ENCODE measurements at regions not wholly inside any gene's neighbourhood (a gene's known extent, or its start where the extent isn't known, plus 50 kb on each side); places are given as distances from the start of the nearest gene placed in this dataset.

DNA sequence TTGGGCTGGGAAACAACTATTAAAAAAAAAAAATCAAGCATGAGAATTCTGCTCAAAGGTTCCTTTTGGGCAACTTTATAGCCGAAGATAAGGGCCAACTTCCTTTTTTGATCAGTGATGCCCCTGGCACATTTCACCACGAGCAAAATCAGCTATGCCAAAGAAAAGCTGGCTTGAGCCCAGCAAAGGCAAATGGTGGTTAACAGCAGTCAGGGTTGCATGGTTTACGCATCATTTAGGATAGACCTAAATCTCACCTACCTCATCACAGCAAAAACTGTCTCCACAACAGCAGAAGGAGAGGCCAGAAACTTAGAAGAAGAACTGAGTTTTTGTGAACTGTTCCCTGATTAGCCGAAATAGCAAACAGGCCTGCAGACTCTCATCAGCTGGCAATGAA is 220.1 kb upstream of the CDIN1 start:
- DNase-seq = no peak

DNA sequence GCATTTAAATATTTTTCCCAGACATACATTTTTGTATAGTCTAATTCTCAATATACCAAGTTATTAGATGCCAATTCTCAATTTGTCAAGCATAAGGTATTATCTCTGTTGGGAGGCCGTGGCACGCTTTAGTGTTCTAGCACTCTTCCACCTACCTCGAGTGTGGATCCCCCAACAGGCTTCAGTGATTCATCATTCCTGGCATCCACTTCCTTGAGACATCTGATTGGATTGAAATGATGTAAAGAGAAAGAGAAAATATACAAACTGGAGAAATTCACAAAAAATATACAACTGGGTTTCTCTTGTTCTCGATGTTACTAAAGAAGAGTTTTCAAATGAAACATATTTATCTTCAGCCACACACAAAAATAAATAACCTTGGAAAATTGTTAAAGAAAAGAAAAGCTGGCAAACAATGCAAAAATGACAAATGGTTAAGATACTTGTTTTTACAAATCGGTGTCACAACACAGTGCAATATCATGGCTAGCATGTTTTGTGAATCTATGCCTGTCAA is 218.0 kb upstream of the CDIN1 start:
- DNase-seq = no peak

DNA sequence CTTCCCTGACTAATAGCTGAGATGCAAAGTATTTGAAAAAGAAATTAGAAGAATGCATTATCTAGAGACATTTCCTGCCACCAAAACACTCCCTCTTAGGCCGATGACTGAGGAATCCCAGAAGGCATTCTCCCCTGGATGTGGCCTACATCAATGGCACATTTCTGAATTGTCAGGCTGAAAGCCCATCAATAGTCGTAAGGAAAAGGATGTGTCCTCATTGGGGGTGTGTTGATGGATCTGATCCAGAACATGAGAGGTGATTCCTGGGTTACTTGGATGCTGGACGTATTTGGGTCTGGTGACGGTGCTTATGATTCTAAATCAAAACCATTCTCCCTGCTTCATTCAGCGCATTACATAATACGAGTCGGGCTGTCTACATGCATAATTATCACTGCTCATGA is 216.9 kb upstream of the CDIN1 start:
- no peak for DNase-seq

DNA sequence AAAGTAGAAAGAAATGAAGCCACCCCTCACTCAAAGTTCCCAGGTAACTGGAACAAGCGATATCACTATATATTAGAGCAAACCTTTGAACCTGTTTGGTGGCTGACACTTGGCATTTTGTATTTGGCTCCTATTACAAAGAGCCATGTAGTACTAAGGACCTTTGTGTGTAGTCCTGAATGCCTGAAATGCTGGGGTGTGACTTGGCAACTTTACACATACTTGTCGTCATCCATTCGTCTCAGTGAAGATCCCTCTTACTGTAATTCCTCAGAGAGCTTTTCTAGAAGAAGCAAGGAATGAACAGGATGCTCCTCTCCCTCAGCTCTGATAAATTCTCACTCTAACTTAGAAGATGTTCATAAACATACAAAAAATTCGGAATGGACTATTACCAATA is 216.1 kb upstream of the CDIN1 start:
- no peak for DNase-seq

DNA sequence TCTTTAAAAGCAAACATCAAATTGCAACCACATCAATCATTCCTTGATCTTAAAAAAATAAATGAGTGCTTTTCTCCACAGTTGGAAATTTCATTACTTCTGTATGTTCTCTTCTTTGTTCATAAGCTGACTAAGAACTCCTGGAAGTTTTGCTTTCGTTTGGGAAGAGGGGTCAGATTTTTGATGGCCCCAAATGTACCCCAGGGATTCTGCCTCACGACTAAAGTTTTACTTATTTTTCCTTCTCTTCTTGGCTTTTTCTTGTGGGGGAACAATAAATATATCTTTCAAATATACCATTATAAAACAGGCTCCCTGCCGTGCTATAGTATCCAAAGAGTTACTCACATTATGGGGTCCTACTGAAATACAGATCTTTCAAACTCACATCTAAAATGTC is 215.0 kb upstream of the CDIN1 start:
- no peak for DNase-seq

DNA sequence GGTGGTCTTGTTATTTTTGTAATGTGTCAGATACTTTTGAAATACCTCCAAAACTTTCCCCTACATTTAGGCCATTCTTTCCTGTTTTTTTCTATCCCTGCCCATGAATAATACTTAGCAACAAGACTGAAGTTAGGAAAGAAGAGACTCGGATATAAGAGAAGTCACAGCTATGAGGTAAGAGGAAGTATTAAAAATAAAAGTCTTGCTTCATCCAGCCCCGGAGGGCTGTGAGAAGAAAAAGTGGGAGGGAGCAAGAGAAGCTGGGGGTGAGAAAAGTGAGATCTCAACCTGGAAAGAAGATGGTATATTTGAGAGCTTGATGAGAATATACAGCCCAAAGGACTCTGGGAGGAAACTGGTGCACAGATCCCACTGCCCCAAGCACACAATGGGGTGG is 213.5 kb upstream of the CDIN1 start:
- DNase-seq = no peak

DNA sequence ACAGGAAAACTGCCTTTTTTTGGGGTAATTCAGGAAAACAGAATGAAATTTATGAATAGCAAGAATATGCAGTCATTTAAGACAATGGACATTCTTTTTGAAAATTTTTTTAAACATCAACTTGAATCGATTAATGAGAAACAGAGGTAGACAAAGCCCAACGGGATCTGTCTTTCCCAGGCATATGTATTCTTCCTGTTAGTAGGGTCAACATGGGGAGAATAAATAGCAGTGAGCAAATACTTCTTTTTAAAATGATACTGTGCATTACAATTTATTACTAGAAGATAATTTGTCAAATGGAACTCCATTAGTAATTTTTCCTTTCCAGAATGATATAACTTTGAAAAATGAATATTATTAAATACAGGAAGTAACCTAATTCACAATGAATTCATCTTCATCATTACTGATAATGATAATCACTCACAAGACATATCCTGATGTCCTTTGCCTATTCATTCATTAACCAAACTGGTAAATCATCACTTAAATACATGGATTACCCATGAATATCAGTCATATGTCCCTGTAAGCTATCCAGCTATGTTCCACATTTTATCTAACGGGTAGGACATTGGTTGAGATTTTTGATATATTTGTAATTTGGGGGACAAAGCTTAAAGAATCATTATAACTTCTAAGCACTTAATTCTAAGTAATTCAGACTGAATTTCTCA is 209.2 kb upstream of the CDIN1 start:
- DNase-seq = no peak

DNA sequence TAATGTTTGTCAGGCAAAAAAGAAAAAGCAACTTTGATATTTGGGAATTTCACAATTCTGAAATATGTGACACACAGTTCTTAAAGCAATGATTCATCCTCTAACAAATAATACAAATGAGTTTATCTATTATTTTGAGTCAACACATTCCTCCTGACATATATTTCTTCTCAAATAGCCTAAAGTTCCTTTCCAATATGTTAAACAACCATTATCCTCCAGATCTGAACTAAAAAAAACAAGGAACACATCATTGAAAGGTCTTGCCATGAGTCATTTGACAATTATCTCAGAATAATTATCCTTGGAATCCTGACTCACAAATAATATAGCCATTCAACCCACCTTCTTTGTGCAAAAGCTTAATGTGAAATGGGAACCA is 208.7 kb upstream of the CDIN1 start:
- no peak for DNase-seq

DNA sequence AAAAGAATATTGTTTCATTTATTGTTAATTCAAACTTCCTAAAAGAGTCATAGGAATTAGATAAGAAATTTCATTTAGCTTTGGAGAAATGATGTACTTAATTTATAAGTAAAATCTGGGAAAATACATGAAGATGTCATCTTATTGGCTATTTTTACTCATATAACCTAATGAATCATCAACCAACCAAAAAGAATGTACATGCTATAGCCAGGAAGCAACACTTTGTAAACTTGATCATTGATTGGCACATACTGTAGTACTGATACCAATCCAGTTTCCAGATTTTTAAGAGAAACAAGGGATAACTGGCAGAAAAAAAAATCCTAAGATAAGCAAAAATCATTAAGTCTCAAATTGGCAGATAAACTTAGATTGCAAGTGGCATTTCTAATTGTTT is 207.9 kb upstream of the CDIN1 start:
- DNase-seq = no peak

DNA sequence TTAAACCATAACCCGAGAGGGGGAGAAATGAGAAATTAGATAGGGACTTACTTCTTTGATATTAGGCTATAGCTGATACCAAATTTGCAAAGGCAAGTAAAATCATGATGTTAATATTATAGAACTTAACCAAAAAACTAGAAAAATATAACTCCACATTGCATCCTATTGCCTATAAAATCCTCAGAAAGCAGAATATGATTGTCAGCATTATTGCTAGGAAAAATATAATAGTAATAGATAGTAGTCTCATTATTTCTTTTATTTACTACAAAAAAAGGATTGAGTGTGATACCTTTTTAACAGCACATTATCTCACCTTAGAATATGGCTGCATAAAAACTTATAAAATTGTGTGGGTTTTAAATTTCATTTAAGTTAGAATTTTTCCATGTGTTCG is 206.5 kb upstream of the CDIN1 start:
- no peak for DNase-seq

DNA sequence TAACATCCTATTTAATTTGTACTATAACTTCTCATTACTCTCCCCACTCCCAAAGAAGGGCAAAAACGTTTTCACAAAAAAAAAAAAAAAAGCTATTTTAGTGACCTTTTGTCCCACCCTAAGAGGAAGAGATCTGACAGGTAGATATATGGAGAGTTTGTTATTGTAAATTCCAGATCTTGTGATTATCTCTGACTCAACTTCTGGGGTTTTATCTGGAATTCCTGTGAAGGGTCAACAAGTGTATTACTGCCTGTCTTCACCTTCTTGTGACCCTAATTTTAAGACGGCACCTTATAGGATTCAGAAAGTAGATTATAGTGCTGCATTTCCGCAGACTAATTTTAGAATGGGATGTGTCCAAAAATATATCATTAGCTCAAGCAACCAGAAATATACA is 205.9 kb upstream of the CDIN1 start:
- DNase-seq = no peak

DNA sequence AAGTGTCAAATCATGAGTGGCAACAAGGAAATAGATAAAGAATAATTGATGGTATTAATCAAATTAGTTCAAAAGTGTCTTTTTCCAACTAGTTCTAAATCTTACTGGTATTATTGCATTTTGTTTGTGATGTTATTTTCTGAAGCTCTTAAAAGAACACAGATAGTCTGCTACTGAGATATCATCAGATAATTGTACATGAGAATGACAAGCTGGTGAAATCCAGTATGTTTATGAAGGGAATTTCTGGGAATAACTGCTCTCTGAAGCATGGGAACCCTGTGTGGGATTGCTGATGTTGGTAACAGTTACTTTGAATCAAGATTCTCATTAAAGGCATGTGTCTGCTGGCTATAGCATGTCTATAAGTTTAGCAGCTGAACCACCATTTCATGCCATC is 190.3 kb upstream of the CDIN1 start:
- DNase-seq = no peak

DNA sequence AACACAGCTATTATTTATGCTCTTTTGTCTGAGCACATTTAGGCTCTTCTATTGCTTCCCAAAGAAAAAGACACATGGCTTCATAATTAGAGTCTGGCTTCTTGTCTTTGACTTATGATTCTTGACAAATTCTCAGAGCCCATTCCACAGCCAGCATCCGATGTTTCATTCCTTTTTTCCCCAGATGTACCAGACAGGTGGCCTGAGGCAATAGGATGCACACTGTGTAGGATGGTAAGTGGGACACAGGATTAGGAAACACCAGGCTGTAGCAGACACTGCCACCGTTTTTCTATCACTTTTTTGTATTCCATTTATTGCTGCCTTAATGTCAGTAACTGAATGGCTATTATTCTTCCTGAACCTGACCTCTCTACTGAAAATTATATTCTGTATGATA is 188.9 kb upstream of the CDIN1 start:
- no peak for DNase-seq

DNA sequence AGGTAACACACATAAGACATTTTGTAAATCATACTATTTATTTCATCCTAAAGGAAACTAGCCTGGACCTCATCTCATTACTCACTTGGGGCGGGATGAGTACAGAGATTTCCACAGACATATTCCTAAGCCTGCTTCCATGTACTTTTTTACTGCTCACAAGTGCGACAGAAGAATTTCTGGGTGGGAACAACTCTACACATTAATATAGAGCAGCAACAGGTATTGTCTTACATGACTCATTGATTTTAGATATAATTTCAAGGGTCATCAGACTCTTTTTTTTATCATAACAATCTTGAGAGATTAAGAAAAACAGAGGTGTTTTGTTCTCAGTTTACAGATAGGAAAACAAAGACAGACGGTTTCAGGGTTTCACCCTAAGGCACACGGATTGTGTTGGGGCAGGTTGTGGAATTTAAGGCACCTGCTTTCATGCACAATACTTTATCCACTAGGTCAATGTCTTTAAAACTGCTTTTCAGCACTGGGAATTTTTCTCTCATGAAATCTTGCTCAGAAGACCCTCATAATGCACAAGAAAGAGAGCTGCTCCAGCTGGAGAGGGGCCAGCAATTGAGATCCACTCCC is 186.7 kb upstream of the CDIN1 start:
- DNase-seq = no peak

DNA sequence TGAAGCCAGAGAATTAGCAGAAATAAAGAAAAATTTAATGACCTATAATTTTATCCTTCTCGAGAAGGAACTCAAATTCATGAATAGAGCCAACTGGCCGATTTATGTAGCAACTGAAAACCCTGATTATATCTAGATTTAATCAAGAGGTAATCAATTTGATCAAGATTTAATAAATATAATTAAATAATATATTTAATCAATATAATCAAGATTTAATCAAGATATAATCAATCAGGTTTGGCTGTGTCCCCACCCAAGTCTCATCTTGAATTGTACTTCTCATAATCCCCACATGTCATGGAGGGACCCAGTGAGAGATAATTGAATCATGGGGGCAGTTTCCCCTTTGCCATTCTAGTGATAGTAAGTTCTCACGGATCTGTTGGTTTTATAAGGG is 181.2 kb upstream of the CDIN1 start:
- no peak for DNase-seq

DNA sequence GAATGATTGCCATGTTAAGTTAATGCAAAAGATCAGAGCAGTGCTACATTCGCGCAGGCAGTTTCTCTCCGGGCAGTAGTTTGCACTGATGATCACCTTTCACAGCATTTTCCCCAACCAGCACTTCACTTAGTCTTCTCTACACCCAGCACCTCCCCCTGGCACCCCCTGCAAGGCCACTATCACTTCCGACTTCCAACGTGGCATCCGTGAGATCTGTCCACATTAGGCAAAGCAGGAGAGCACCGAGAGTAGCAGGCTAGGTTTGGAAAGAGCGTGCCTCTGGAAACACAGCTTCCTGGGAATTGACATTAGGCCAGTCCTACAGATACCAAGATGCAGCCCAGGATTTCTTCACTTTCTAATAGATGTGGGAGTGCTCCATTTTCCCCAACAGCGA is 180.2 kb upstream of the CDIN1 start:
- no peak for DNase-seq

DNA sequence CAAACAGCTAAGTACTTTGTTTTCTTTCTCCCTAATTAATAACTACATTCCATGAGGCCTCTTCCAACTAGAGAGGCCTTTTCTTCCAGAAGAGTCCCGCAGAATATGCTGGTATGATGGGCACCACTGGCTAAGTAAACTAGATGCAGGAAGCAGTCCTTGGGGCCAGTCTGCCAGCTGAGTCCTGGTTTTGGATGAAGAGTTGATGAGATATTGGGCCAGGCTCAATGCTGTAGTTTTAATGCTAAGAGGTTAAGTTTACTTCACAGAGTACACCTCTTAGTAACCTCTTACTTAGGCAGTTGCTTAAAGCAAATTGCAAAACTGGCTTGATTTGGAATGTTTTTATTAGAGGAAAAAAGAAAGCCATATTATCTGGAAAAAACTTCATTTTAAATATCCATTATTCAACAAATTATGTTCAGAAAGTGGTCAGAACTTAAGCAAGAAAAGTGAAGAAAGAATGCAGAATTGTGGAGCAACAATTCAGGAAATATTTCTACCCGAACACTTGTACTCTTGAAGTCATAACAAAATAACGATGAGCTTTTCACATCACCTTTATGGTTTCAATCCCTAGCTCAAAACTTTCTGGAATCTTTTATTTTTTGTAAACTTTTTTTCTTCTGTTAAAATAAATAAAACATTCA is 178.4 kb upstream of the CDIN1 start:
- no peak for DNase-seq

DNA sequence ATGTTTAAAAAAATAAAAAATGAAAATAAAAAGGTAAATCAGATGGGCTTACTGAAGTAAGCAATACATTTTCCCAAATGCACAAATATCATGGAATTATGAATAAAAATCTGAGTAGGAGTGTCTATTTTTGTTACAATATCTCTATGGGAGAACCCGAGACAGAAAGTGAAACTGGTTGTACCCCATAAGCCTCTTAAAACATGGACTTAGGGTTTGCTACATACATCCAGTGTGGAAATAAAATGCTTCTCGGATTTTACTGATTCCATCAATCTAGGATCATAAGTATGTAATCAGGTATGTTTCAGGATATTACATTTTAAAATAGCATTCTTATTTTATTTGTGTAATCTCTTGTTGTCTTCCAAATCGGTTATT is 177.8 kb upstream of the CDIN1 start:
- DNase-seq = no peak

DNA sequence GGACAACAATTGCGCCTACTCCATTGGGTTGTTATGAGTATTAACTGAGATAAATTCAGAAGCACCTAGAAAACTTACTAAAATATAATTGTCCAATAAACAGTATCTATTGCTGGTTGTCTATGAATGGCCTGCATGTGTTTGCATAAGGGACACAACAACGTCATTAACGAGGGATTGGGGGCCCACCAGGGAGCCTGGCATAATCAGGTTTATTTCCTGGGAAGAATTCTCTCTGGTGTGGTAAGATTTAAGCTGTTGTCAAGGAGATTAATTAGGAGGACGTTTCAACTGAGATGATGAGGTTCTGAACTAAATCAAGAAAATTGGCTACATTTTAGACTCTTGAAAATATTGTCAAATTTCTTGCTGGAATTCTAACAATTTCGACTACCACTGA is 176.1 kb upstream of the CDIN1 start:
- DNase-seq = no peak

DNA sequence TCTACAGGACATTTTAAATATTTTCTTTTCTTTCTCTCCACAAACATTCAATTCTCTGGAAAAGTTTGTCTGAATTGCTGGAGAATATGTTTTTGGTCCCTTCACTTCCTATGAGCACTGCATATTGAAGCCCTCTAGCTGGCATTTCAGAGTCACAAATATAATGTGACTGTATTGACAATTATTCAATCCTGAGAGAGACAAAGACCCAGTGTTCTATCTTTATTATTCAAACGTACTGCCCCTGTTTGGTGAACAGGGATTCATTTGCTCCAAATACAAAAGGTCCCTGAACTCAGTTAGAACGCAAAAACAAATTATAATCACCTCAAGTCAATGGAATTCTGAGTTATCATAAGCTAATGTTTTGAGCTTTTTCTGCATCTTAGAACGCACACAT is 173.1 kb upstream of the CDIN1 start:
- DNase-seq = no peak

DNA sequence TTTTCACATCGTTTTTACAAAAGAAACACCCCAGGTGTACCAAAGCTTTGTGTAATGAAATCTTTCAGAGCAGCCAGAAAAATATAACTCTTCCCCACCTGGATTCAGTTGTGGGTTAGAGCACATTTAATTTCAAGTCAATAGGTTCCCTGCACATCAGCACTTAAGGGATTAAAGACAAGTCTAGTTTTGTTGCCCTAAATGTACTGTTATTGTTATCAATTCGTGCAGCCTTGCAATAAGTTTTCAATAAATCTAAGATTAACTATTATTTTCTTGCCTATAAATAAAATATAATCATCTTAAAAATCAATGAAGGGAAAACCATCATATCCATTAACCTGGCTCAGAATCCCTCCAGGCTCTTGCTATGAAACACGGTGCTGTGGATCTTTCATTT is 172.5 kb upstream of the CDIN1 start:
- DNase-seq = no peak

DNA sequence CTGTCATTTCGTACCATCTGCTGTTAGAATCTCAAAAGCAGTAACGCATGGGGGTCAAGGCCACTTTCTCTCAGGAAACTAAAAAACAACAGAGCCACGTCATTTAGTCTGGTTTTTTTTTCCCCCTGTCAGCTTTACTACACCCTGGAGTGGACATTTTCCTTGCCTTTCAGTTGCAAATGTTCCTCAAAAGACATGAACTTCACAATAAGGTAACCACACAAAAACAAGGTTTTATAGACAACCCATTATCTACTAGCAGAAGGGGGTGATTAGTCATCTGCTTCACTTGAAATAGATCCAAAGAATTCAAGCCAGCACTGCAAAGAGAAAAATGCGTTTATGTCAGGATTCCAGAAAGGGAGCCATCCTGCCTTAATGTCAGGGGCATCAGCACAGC is 171.8 kb upstream of the CDIN1 start:
- no peak for DNase-seq

DNA sequence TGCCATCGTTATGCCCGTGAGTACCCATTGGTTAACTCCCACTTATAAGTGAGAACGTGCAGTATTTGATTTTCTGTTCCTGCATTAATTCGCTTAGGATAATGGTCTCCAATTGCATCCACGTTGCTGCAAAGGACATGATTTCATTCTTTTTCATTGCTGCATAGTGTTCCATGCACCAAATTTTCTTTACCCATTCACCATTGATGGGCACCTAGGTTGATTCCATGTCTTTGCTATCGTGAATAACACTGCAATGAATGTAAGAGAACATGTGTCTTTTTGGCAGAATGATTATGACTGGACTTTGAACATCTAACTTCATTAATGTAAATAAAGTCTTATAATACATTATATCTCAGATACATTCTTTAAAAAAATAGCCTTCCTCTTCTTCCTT is 169.6 kb upstream of the CDIN1 start:
- no peak for DNase-seq

DNA sequence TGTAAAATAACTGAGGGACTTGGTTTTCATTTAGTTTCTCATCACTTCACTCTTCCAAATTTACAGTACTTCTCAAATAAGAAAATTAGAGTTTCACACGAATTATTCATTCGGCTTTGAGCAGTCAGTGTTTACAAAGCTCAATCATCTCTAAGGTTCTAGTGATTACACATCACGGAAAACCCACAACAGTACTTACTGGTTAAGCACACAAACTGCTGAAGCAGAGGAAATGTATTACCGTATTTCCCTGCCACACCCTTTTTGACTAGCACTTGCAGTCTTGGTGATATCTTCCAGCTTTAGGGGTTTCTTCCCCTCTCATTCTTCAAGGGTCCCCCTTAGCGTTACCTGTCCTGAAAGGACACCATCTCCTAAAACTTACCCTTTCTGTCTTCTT is 164.8 kb upstream of the CDIN1 start:
- DNase-seq = no peak

DNA sequence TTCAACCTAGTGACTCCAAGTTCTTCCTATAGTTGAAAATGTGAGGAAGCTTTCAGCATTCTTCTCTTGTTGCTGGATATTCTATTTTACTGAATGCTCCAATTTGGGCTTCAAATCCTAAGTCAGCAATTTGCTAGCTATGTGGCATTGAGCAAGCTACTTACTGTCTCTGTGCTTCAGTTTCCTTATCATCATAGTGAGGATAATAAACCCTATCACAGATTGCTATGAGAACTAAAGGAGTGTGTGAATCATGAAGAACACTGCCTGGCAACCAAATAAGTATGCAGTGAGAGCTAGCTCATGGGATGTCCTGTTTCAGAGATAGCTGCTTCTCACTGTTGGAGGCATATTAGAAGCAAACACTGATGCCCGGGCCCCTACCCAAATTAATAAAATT is 163.8 kb upstream of the CDIN1 start:
- no peak for DNase-seq
